ENCODE measurements at regions not wholly inside any gene's neighbourhood (a gene's known extent, or its start where the extent isn't known, plus 50 kb on each side); places are given as distances from the start of the nearest gene placed in this dataset.
"Not testable (repeated sequence)": the region's sequence is repeated elsewhere in the genome, so short reads cannot be mapped to it uniquely, and the experiment has no call there.

DNA sequence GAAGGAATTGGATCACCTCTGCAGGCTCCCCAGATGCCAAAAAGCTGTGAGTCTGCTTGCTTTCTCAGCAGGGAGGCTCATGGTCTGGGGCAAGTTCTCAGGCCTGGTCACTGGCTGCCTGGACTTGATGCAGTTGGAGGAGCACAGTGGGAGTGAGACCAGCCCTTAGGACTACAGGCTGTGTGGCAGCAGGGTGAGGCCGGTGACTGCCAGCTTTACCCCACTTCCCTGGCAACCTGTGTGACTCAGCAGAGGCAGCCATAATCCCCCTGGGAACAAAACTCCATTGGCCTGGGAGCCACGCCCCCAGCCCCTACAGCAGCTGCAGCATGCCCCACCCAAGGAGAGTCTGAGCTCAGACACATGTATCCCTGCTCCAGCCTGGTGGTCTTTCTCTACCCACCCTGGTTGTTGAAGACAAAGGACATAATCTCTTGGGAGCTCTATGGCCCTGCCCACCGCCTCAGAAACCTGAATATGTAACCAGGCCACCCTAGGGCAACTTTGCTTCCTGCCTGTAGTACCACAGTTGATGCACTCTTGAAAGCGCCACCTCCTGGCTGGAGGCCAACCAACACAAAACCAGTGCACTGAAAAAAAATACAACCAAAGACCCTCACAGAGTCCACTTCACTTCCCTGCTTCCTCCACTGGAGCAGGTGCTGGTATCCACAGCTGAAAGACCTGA lies 106.8 kb upstream of the SPATS2L start:
- CTCF ChIA-PET, result no interaction called here
- Mint-ChIP-seq H3K9me3 (no peaks in the 10 kb centered on the region), H3K27me3 (peaks cover 4% of the 10 kb centered on the region), H3K27ac (no peak overlapping the region), H3K4me3 (no peak overlapping the region), H3K36me3 (no peaks in the 10 kb centered on the region), H3K4me1 (no peaks in the 10 kb centered on the region)
- DNase-seq, result no peak

DNA sequence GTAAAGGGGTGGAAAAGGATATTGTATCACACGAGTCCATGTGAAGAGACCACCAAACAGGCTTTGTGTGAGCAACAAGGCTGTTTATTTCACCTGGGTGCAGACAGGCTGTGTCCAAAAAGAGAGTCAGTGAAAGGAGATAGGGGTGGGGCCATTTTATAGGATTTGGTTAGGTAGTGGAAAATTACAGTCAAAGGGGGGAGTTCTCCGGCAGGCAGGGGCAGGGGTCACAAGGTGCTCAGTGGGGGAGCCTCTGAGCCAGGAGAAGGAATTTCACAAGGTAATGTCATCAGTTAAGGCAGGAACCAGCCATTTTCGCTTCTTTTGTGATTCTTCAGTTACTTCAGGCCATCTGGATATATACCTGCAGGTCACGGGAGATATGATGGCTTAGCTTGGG lies 104.7 kb upstream of the SPATS2L start:
- H3K4me3 Mint-ChIP-seq, DNase-seq, CTCF ChIA-PET, H3K4me1 Mint-ChIP-seq, H3K9me3 Mint-ChIP-seq, H3K27me3 Mint-ChIP-seq, H3K36me3 Mint-ChIP-seq, H3K27ac Mint-ChIP-seq: not testable (repeated sequence)

DNA sequence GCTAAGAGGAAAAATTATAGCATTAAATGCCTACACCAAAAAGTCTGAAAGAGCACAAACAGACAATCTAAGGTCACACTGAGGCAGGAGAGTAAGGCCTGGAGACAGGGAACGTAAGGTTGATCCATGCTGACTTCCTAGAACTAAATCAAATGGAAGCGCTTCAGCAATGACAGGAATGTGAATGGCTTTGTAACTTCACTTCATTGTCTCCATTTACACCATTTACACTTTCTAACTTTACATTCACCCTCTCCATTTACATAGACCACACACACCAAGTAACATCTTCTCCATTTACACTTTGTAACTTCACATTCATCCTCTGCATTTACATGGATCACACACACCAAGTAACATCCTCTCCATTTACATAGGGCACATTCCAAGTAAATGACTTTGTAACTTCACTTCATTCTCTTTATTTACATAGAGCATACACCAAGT lies 103.1 kb upstream of the SPATS2L start:
- no peak overlapping the region for H3K27ac Mint-ChIP-seq
- no peak for DNase-seq
- H3K4me3 Mint-ChIP-seq, result no peak overlapping the region
- no peaks in the 10 kb centered on the region for H3K36me3 Mint-ChIP-seq
- H3K9me3 Mint-ChIP-seq, result no peaks in the 10 kb centered on the region
- no peaks in the 10 kb centered on the region for H3K4me1 Mint-ChIP-seq
- CTCF ChIA-PET, result no interaction called here
- H3K27me3 Mint-ChIP-seq, result no peaks in the 10 kb centered on the region

DNA sequence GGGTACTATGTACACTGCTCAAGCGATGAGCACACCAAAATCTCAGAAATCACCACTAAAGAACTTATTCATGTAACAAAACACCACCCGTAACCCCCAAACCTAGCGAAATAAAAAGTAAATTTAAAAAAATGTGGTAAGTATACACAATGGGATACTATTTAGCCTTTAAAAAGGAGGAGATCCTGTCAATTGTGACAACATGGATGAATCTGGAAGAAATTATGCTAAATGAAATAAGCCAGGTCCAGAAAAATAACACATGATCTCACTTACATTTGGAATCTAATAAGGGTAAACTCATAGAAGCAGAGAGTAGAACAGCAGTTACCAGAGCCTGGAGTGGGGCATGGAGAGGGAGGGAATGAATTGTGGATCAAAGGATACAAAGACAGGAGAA lies 98.5 kb upstream of the SPATS2L start:
- H3K27me3 Mint-ChIP-seq, result peaks cover 3% of the 10 kb centered on the region
- DNase-seq, result no peak
- no peak overlapping the region for H3K27ac Mint-ChIP-seq
- no peaks in the 10 kb centered on the region for H3K36me3 Mint-ChIP-seq
- H3K4me3 Mint-ChIP-seq, result no peak overlapping the region
- peaks cover 8% of the 10 kb centered on the region for H3K9me3 Mint-ChIP-seq
- CTCF ChIA-PET, result no interaction called here
- H3K4me1 Mint-ChIP-seq, result no peaks in the 10 kb centered on the region

DNA sequence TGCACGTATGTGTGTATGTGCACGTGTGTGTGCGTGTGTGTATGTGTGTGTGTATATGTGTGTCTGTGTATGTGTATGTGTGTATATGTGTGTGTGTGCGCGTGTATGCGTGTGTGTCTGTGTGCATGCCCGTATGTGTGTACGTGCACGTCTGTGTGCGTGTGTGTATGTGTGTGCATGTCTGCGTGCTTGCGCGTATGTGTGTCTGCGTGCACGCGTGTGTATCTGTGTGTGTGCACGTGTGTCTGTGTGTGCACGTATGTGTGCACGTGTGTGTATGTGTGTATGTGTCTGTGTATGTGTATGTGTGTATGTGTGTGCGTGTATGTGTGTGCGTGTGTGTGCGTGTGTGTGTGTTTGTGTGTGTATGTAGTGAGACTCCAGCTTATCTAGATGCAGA lies 97.5 kb upstream of the SPATS2L start:
- Mint-ChIP-seq H3K27ac (no peak overlapping the region), H3K27me3 (peaks cover 9% of the 10 kb centered on the region), H3K4me1 (no peaks in the 10 kb centered on the region), H3K9me3 (peaks cover 8% of the 10 kb centered on the region), H3K4me3 (no peak overlapping the region), H3K36me3 (no peaks in the 10 kb centered on the region)
- no peak for DNase-seq
- CTCF ChIA-PET, result no interaction called here

DNA sequence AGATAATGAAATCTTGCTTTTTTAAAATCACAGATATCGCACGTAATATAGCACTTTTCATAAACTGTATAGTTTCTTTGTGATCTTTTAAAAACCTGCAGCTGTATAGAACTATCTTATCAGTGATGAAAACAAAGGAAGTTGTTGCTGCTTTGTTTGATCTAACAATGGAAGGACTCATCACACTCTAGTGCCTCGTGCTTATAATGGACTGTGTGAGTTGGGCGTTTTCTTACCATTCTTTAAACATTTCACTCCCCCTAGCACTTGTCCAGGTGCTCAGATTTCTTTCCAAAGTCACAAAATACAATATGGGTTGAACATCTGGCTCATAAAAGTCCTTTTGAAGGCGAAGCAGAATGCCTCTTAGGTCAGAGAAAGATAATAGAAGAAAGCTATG lies 94.8 kb upstream of the SPATS2L start:
- peaks cover 9% of the 10 kb centered on the region for H3K27me3 Mint-ChIP-seq
- no peak overlapping the region for H3K27ac Mint-ChIP-seq
- CTCF ChIA-PET, result no interaction called here

DNA sequence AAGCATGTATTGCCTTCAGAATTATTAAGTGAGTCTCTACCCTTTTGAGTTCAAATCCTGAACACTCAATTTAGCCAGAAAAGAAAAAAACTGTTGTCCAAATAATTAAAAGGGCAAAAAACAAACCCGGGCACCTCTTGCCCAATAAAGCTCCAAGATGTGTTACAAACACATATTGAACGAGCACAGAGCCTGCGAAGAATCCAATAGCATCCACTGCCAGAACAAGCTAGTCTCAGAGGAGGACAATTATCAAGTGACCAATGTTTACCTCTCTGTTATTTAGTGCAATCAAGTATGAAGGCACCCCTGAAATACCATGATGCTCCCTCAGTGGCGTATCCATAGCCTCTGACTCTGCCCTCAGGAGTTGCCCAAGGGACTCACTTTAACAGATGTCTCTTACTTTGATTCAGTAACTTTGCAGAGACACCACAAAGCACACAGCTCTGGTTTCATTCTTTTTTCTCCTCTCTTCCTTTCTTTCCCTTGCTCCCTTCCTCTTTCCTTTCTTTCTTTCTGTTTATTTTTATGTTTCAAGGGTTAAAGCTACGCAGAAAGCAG lies 93.5 kb upstream of the SPATS2L start:
- no peak overlapping the region for H3K4me3 Mint-ChIP-seq
- no peaks in the 10 kb centered on the region for H3K4me1 Mint-ChIP-seq
- H3K9me3 Mint-ChIP-seq, result peaks cover 8% of the 10 kb centered on the region
- CTCF ChIA-PET, result no interaction called here
- H3K27me3 Mint-ChIP-seq, result peaks cover 9% of the 10 kb centered on the region
- H3K27ac Mint-ChIP-seq, result no peak overlapping the region
- H3K36me3 Mint-ChIP-seq, result no peaks in the 10 kb centered on the region
- no peak for DNase-seq

More for the DNA sequence above, 94.8 kb upstream of the SPATS2L start:
- DNase-seq, result no peak
- H3K36me3 Mint-ChIP-seq, result no peaks in the 10 kb centered on the region
- no peak overlapping the region for H3K4me3 Mint-ChIP-seq
- H3K4me1 Mint-ChIP-seq, result no peaks in the 10 kb centered on the region
- peaks cover 8% of the 10 kb centered on the region for H3K9me3 Mint-ChIP-seq

DNA sequence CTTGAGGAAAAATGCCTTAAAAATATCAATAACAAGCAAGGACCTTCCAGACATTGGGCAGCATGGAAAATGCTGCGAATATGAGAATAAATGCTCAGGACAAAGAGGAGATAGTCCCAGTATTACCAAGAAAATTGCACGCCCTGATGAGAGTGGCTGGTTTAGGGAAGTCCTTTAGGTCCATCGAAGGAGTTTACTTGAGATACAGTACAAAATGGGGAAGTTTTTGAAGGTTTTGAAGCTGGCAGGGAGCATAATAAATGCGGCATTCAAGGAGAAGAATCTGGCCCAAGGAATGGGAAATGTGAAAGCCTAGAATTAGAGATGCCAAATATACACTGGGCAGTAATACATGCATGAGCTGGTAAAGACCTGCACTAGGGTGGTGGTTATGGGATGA lies 90.2 kb upstream of the SPATS2L start:
- Mint-ChIP-seq H3K36me3 (no peaks in the 10 kb centered on the region), H3K9me3 (no peaks in the 10 kb centered on the region), H3K4me3 (no peak overlapping the region), H3K4me1 (no peaks in the 10 kb centered on the region), H3K27ac (no peak overlapping the region), H3K27me3 (peaks cover 13% of the 10 kb centered on the region)
- CTCF ChIA-PET, result no interaction called here
- no peak for DNase-seq

DNA sequence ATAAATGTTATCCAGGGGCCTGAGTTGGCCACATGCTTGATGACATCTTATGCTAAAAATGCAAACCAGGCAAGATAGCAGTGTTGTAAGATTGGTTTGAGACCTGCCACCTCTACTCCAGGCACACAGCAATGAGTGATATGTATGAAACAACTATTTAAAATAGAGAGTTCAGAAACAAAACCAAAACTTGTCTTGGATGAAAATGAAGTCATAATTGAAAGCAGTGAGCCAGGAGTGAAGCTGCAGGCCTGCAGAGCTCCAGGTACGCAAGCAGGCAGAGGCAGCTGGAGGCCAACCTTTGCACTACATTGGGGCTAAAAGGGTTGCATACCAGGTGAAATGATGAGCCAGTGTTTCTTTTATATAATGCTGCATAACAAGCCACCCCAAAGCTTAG lies 89.2 kb upstream of the SPATS2L start:
- DNase-seq, result no peak
- H3K4me1 Mint-ChIP-seq, result no peaks in the 10 kb centered on the region
- CTCF ChIA-PET, result no interaction called here
- H3K27ac Mint-ChIP-seq, result no peak overlapping the region
- no peaks in the 10 kb centered on the region for H3K36me3 Mint-ChIP-seq
- H3K4me3 Mint-ChIP-seq, result no peak overlapping the region
- no peaks in the 10 kb centered on the region for H3K9me3 Mint-ChIP-seq
- peaks cover 13% of the 10 kb centered on the region for H3K27me3 Mint-ChIP-seq

DNA sequence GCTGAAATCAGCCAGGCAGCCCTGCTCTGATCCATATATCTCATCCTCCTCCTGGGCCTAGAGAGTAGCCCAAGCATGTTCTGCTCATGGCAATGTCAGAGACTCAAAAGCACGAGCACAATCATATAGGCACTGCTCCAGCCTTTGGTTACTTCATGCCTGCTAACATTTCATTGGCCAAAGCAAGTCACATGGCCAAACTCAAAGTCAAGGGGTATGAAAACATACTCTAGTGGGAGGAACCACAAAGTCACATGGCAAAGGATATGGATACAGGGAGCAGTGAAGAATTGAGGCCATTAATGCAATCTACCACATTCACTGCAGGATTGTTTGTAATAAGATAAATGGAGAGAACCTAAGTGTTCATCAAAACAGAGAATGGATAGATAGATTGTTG lies 87.8 kb upstream of the SPATS2L start:
- Mint-ChIP-seq H3K27ac (no peak overlapping the region), H3K4me3 (no peak overlapping the region), H3K4me1 (no peaks in the 10 kb centered on the region), H3K36me3 (no peaks in the 10 kb centered on the region), H3K9me3 (no peaks in the 10 kb centered on the region), H3K27me3 (peaks cover 4% of the 10 kb centered on the region)
- CTCF ChIA-PET, result no interaction called here
- no peak for DNase-seq

DNA sequence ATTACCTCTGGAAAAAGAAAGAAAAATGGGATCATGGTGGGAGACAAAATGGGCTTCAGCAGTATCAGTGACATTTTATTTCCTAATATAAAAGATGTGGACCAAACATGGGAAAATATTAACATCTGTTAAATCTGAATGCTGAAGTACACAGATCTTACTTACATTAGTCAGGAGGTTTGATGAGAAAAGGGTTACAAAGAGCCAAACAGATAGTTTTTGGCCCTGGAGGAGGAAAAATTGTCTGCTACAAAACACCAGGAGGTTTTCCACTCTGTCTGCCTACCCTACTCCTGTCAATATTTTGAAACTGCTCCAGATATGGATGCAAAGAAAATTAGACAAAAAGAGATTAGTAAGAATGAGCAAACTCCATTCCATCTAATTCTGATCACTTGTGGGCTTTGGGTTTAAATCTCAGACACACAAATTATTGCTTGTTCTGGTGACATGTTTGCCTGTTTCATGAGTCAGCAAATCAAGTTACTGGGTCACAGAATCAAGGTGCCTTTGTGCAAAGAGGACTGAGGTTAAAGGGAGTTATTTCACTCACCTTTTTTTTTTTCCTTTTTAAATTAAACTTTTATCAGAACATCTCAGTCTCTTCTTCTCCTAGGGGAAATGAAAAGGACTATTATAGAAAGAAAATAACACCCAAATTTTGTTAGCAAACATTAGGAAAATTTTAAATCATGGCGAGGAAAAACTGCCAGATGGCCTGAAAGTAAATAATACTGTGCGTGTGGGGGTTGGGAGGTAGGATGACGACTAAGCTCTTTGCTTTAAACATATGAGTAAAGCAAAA lies 87.0 kb upstream of the SPATS2L start:
- Mint-ChIP-seq H3K9me3 (no peaks in the 10 kb centered on the region), H3K36me3 (no peaks in the 10 kb centered on the region), H3K27ac (no peak overlapping the region), H3K27me3 (peaks cover 4% of the 10 kb centered on the region), H3K4me3 (no peak overlapping the region), H3K4me1 (no peaks in the 10 kb centered on the region)
- no peak for DNase-seq
- CTCF ChIA-PET, result no interaction called here

DNA sequence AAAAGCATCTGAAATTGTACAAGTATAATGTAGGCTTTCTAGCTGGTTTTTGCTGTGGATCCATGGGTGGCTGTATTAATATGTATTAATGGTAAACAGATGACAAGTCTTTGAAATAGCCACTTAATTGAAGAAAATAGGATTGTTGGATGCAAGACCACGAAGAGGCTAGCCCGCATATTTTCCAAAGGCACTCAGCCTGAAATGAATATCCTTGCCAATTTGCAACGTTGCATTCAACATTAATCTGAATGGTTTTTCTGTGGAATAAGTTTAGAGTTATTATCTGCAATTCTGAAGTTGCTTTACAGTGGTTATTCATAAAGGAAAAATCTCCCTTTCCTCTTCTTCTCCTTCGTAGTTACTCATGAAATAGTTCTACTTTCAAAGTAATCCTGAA lies 86.2 kb upstream of the SPATS2L start:
- no peak for DNase-seq
- peaks cover 4% of the 10 kb centered on the region for H3K27me3 Mint-ChIP-seq
- no peaks in the 10 kb centered on the region for H3K36me3 Mint-ChIP-seq
- CTCF ChIA-PET, result no interaction called here
- H3K4me1 Mint-ChIP-seq, result no peaks in the 10 kb centered on the region
- H3K27ac Mint-ChIP-seq, result no peak overlapping the region
- no peak overlapping the region for H3K4me3 Mint-ChIP-seq
- H3K9me3 Mint-ChIP-seq, result no peaks in the 10 kb centered on the region

DNA sequence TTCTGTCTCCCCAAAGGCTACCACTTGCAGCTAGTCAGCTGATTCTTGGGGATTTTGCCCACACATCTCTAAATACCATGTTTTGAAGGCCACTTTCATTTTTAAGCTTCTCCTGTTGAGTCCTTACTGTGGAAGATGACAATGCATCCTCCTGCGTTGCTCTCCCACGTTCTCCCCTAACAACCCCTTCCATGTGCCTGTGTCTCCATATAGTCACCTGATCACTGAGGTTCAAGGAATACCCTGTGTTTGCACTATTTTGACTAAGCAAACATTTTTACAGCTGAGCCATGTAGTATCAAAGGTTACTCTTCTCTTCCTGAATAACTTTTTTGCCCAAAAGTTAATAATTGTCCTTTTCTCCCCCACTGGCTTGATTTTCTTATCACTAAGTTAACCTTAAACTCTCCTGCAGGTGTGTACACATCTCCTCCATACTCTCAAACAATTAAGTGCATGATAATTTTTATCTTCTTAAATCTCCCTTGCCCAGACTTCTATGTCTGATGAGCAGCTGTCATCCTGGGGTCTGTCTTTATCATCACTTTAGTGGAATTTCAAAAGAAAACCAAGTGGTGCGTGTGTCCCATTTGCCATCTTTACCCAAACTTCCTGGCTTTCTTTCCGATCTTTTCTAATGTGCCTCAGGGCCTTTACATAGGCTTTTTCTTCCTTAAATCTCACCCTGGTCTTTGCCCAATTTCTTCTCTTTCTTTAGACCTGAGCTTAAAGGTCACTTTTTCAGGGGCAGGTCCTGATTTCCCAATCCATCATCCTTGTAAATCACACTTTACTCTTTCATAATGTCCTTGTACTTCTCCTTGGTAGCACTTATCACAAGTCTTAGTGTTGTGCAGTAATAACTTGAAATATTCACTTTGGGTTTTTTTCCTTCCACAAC lies 85.2 kb upstream of the SPATS2L start:
- H3K36me3 Mint-ChIP-seq, result no peaks in the 10 kb centered on the region
- no peaks in the 10 kb centered on the region for H3K4me1 Mint-ChIP-seq

DNA sequence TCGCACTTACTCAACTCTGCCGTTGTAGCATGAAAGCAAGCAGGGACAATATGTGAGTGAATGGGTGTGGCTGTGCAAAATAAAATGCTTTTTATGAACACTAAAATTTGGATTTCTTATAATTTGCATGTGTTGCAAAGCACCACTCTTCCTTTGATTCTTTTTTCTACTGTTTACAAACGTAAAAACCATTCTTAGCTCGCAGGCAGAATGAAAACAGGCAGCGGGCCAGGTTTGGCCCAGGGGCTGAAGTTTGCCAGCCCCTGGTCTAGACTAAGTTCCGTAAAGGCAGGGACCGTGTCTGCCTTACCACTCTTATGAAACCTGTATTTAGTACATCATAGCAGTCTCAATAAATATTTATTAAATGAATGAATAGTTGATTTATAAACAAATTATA lies 83.7 kb upstream of the SPATS2L start:
- Mint-ChIP-seq H3K27ac (no peak overlapping the region), H3K4me3 (no peak overlapping the region), H3K4me1 (no peaks in the 10 kb centered on the region), H3K9me3 (no peaks in the 10 kb centered on the region), H3K27me3 (peaks cover 4% of the 10 kb centered on the region), H3K36me3 (no peaks in the 10 kb centered on the region)
- CTCF ChIA-PET, result no interaction called here
- no peak for DNase-seq

More for the DNA sequence above, 85.2 kb upstream of the SPATS2L start:
- Mint-ChIP-seq H3K27me3 (peaks cover 4% of the 10 kb centered on the region), H3K9me3 (no peaks in the 10 kb centered on the region), H3K4me3 (no peak overlapping the region), H3K27ac (no peak overlapping the region)
- CTCF ChIA-PET, result no interaction called here
- DNase-seq, result no peak

Data from activated naive CD4-positive, alpha-beta T cell treated with anti-CD3 and anti-CD28 coated beads, Interleukin-2, amount 10 ng/mL, durations not matched to agents 7 days and 5 days (primary cell).